ENCODE measurements at regions not wholly inside any gene's neighbourhood (a gene's known extent, or its start where the extent isn't known, plus 50 kb on each side); places are given as distances from the start of the nearest gene placed in this dataset.
"Not testable (repeated sequence)": the region's sequence is repeated elsewhere in the genome, so short reads cannot be mapped to it uniquely, and the experiment has no call there.

DNA sequence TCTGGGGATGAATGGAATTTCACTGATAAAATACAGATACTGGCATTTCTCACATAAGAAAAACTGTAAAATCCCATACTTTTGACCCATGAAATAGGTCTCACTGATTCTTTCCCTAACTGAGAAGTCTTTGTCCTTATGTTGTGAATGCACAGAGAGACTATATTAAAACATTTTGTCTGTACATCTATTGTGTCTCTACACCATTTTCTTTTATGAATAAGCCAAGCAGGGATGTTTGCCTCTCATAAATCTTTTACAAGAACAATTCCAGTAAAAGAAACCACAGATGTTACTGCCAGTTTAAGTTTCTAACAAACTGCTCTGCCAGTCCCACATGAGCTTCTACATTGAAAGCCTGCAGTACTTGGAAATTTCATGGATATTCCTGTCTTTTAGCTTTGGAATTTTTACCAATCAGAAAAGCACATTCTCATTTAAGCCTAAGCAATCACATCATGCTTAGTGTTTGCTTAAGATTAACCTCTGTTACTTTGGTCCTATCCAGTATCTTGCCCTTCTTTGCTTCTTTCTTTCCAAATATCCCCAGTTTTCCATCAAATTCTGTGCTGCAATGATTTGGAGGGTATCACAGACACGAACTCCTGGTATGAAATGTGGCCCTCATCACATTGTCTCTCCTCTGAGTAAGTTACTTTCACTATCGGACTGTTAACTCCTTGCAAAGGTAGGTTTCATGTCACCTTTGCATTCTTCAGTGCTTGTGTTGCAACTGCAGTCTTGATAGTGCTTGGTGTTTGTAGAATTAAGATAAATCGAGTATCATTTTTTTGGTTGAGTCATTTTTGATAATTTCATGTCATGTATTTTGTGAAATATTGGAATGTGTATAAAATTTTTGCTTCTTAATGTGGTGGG, 415.1 kb upstream of the ADAMTSL1 start:
- intact Hi-C loops (cut with DNase I): no loop called here
- no peak for DNase-seq
- no peak for ATAC-seq

DNA sequence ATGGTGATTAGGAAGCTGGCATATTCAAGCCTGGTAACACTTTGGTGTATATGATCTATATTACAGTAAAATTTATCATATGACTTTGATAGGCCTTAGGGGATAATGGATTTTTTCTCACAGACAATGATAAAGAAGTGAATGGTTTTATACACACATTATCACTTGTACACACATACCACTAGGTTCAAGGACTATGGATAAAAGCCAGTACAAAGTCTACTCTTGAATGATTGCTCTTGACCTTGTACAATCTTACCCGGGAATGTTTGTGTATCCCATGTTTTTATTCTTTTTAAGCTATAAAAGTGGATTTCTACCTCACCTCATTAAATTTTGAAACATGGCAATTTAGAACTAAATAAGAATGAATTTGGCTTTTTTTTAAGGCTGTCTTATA, 414.5 kb upstream of the ADAMTSL1 start:
- intact Hi-C loops (cut with DNase I): no loop called here
- no peak for ATAC-seq
- DNase-seq: no peak

DNA sequence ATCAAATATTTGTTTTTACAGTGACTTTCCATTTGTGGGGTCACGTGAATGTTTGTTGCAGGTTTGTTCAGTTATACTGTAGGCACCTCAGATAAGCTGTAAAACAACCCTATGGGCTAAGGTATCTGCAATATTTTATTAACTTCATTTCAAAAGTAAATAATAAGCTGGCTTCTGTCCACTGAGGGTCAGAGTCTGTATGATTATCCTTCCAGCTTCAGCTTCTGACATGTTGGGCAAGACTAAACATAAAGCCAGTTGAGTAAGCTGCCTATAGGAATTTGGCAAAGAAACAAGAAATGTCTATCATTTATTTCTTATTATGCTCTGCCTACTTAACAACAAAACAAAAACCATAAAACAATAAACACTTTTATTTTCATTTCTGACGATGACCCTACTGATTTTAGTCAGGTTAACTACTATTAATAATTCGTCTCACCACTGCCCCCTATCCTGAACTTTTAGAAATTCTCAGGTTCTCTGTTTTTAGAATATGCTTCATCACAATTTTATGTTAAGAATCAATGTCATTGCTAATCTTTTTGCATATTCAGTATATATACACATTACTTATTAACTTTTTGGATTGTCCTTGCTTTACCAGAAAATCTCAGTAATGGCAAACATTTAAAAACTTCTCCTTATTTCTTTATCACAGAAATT, 413.6 kb upstream of the ADAMTSL1 start:
- intact Hi-C loops (cut with DNase I): no loop called here
- DNase-seq (no peak), ATAC-seq (no peak)

DNA sequence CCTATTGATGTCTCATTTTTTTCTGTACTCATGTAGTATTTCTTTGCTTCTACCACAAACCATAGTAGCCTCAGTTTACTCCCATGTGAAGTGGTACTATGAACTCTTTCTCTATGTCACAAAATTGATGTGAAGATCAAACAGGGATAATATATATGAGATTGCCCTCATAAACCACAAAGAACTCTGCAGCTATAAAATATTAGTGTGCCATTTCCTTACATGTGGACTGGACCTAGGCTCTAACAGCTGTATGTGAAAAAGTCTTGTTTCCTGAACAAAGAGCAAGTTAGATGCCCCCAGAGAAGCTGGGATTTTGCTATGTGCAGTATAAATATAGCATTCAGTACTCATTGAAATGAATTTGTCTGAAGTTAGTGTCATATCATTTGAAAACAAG, 412.6 kb upstream of the ADAMTSL1 start:
- intact Hi-C loops (cut with DNase I): no loop called here
- DNase-seq (no peak), ATAC-seq (no peak)

DNA sequence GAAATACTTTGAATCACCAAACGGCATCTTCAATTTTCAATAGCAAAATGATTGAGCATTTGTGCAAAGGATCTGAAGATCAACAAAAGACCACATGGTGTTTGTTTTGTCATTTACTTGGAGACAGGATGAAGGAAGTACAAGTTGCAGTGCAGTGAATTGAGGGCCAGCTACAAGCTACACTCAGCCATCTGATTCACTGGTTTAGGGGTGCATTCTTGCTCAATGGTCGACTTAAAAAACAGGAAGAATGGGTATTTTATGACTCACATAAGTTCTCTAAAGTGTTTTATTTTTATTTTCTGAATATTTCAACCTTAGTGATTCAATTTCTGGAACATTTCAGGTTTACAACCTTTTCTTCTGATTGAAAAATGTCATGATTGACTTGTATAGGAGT, 412.1 kb upstream of the ADAMTSL1 start:
- ATAC-seq (no peak), DNase-seq (no peak)
- intact Hi-C loops (cut with DNase I): no loop called here

DNA sequence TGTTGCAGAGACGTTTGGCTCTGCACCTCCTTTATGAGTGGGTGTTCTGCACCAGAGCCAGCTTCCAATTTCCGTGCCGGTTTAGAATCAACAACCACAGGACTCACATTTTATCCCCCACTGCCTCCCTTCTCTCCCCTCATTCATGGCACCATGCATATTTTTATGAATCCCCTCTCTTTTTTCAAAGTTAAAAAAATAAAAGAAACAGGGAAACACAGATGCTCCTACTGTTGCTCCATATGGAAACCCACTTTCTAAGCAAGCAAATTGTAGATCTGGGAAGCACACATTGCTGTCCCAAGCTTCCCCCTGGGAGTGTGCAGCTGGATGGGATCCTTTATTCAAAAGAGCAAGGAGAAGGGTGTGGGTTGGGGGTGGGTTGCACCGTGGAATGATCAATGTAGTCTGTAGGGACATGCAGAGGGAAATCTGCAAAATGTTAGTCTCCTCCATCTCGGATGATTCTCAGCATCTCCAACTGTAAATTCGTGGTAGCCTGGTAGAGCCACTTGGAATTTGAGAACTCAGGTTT, 410.0 kb upstream of the ADAMTSL1 start:
- intact Hi-C loops (cut with DNase I): no loop called here
- DNase-seq: no peak
- ATAC-seq: no peak

DNA sequence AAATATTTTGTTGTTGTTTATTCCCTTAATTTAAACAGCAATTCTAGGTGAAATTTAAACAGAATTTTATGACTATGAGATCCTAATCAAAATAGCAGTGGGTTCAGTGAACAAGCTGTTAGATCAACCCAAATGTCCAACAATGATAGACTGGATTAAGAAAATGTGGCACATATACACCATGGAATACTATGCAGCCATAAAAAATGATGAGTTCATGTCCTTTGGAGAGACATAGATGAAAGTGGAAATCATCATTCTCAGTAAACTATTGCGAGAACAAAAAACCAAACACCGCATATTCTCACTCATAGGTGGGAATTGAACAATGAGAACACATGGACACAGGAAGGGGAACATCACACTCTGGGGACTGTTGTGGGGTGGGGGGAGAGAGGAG, 407.3 kb upstream of the ADAMTSL1 start:
- ATAC-seq; intact Hi-C loops (cut with DNase I); DNase-seq: not testable (repeated sequence)

DNA sequence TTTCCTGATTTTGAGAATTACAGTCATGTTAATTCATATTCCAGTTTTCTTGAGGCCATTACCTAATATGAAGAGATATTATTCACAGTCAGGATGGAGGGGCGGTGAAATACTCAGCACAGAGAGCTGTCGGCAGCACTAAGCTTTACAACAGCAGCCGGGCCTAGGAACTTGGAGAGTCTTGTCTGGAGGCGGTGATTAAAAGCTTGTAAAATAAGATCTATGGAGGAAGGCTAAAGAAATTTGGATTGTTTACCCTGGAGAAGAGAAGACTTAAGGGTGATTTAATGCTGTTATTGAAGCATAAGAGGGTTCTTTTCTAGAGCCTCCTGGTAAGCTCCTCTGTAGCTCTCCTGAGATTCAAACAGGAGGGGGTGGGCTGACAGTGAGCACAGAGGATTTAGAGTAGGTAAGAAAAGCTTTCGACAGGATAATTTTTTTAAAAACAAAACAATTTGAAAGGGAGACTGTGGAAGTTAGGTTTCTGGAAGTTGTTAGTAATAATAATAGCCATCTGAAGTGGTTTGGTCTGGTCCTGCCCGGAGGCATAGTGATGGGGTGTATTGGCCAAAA, 406.3 kb upstream of the ADAMTSL1 start:
- intact Hi-C loops (cut with DNase I): no loop called here
- ATAC-seq: no peak
- no peak for DNase-seq

DNA sequence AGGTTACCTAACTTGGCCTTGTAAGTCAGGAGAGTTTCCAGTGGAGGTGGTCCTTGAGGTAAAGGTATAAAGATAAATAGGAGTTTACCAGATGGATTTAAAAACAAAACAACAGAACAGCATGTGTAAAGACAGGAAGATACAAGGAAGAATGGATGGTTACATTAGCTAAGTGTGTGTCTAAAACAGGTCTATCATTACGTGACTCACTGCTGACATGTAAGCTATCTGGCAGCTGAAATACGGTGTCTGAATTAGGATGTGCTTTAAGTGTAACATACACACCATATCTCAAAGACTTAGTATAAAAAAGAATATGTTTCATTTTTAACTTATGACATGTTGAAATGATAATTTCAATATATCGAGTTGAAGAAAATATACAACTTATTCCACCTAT, 405.1 kb upstream of the ADAMTSL1 start:
- ATAC-seq (no peak), DNase-seq (no peak)
- intact Hi-C loops (cut with DNase I): no loop called here

DNA sequence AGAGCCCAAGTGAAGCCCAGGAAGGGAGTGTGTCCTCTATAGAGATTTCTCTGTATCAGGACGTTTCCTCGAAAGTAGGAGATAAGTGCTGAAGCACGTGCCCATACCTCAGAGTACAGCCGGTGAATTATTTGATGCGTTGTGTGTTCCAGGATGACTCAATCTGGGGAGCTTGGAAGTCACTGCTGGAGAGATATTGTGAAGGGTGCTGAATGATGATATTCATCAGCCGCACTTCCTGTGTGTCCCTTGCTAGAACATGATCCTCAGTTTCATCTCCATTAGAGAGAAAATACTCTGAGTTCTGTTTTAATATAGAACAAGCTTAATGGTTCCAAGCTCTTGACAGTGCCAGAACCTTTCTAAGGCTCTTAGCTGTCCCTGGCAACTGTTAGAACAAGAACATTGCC, 402.3 kb upstream of the ADAMTSL1 start:
- intact Hi-C loops (cut with DNase I): no loop called here
- DNase-seq: no peak
- ATAC-seq: peak in 1 of 2 donors; percentile 81

DNA sequence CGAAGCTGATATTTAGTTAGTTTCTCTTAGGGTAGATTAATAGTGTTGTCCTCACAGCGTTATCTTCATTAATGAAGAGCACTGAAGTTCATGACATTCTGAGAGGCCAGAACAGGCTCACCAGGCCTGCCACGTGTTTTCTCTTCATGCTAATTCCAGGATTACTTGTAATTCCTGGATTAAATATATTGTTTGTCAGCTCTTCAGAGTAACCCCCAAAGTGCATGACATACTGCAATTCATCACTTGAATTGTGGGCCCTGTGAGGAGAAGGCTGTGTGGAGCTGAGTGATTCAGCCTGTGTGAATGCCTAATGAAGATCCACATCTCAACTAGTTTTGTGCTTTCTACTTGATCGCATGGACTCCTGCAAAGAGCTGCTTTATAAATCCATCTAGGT, 401.0 kb upstream of the ADAMTSL1 start:
- DNase-seq: no peak
- intact Hi-C loops (cut with DNase I): no loop called here
- ATAC-seq: no peak

DNA sequence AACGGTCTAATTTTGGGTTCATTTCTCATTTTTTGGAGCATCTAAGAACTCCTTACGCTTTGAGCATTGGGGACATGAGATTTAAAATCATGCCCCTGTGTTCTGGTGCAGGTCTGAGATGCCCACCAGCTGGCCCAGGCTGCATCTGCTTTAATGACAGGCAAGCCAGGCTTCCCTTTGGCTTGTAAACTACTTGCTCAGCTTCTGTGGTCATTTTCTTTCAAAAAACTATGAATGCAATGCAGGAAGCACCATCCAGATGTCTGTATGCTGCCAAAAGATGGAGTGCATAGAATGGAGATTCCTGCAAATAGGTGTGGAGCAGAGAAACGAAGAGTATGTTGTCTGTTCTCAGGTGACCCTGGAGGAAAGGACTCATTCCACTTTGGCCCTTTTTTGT, 399.9 kb upstream of the ADAMTSL1 start:
- no peak for ATAC-seq
- no peak for DNase-seq
- intact Hi-C loops (cut with DNase I): no loop called here

DNA sequence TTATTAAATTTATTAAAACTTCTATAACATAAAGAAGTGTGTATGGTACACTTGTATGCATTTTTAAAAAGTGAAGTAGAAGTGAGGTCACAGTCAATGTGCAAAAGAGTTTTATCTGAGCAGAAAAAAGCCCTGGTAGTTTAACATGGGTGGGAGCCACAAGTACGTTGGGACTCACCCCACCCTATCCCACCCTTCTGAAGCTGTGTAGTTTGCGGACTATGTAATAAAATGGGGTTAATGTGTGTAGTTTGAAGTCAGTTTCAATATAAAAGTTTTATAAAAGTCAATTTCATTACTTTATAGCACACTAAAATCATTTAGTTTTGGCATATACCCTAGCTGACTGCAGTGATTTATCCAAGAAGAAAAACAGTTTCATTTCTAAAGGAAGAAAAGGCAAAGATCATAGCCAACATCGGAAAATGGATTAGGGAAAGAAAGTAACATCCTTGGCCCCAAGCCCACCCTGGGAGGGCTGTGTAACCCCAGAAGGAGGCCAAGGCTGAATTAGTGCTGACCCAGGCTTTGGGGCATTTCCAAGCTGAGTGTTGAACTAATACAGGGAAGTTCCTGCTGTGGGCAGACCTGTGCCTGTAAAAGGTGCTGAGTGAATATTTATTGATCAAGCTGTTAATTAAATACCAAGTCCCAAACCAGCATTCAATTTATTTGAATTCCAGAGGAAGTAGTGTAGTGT, 398.6 kb upstream of the ADAMTSL1 start:
- no peak for ATAC-seq
- intact Hi-C loops (cut with DNase I): no loop called here
- no peak for DNase-seq

DNA sequence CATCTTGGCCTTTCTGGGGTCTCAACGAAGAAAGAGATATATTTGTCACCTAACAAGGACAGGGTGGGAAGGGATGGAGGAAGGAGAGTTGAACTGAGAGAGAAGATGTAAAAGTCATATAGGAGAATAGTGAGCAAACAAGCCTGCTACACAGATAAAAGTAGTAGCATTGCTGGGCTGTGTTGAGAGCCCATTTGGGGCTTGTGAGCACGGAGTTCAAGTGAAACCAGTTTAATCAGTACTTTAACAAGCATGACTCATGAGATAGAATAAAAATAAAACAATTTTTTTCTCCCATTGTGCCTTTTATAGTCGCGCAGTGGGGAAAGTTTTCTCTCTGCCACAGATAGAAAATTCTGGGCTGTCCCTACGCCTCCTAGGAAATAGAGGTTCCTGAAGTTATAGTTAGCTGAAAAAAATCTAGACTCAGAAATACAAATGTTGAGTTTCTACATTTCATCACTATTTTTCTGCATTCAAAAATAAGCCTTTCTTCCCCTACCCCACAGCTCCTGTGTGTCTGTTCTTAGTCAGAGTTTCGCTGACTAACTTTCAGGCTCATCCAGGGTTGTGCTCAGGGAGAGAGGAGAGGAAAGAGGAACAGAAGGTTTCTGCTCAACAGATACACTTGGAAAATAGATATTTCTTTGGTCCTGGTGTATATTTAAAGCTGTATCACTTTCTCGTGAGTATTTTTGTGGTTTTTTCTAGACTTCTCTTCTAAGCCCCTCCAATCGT, 395.8 kb upstream of the ADAMTSL1 start:
- no peak for ATAC-seq
- no peak for DNase-seq
- intact Hi-C loops (cut with DNase I): no loop called here

DNA sequence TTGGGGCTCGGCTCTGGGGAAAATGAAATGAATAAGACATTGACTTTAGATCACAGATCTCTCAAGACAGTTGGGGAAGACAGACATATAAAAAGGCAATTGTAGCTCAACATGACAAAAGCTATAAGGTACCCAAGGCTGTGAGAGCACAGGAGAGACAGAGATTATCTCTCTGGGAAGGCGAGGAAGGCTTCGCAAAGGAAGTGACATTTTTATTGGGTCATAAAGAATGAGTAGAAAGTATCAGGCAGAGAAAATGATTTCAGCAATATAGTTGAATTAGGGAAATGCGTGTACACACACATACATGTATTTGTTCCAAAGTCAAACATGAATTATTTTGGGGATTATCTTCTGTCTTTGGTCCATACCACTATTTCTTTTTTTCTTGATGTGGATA, 381.8 kb upstream of the ADAMTSL1 start:
- DNase-seq: no peak
- ATAC-seq: no peak
- intact Hi-C loops (cut with DNase I): no loop called here

DNA sequence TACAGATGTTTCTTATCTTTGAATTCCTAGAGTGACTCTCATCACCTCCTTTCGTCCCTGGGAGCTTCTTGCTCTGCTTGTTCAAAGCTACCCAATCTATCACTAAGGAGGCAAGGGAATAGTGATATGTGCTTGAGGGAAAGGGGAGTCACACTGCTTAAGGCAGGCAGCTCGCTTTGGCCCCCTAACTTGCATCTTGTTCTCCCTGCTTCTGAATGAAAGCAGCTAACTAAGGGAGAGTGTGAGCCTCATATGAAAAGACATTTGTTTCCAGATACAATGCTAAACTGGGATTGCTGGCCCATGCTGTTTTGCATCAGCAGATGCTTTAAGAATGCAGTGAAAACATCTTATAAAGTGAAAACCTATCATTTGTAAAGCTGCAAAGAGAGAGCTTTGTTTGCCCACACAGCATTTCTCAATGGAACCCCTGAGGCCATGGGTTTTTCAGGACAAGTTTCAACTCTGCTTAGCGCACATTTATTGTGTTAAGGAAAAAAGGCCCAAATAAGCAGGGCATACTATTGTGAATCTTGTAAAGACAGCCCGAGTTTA, 367.9 kb upstream of the ADAMTSL1 start:
- DNase-seq (no peak), ATAC-seq (no peak)
- intact Hi-C loops (cut with DNase I): no loop called here

DNA sequence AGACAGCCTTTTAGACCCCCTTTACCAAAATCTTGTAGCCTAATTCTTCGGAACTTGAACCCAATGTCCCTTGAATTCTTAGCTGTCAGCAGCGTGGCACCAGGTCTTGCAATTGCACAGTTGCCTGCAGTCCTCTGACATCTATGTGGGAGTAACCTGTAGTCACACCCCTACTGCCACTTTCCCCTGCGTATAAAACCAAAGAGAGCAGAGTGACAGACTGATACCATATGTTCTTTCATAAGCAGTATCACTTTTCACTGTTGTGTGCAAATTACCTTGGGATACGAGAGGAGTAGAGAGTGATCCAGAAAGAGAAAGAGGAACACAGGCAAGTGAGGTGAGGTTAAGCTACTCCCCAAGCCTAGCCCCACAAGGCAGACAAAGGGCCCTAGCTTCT, 364.3 kb upstream of the ADAMTSL1 start:
- DNase-seq (no peak), ATAC-seq (no peak)
- intact Hi-C loops (cut with DNase I): no loop called here

DNA sequence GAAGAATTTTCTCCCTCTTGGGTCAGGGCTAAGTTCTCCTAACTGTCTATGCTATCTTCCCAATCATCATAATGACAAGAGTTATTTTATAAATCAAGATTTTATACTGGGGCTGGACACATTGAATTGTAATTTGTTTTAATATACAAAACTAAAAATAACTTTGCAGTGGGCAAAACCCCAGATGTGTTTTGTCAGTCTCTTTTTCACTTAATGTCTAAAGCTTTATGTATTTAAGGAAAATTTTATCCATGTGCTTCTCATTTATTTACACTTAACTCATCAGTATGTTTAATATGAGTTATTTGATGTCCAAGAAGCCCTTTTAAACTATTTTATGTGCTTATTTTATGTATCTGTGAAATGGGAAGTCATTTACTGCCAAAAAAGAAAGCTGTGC, 362.8 kb upstream of the ADAMTSL1 start:
- intact Hi-C loops (cut with DNase I): no loop called here
- no peak for ATAC-seq

More for the DNA sequence above, 362.8 kb upstream of the ADAMTSL1 start:
- no peak for DNase-seq
